ENCODE measurements at regions not wholly inside any gene's neighbourhood (a gene's known extent, or its start where the extent isn't known, plus 50 kb on each side); places are given as distances from the start of the nearest gene placed in this dataset.

- DNase-seq (ENCODE audit: low read depth in 2 of 3, low spot score in 1 of 3): no peak
These were observed 183.4 kb downstream of the ENGASE start for GRCh38 chr17:79258041-79258440.

- no peak for DNase-seq (ENCODE audit: low read depth in 2 of 3, low spot score in 1 of 3)
These were observed 181.4 kb downstream of the ENGASE start for GRCh38 chr17:79255926-79256585.

- DNase-seq (ENCODE audit: low read depth in 2 of 3, low spot score in 1 of 3): no peak
These were observed 180.8 kb downstream of the ENGASE start for GRCh38 chr17:79255456-79255855.

GRCh38 chr17:79255046-79255445 is 180.4 kb downstream of the ENGASE start:
- no peak for DNase-seq (ENCODE audit: low read depth in 2 of 3, low spot score in 1 of 3)

GRCh38 chr17:79252886-79253285 is 178.3 kb downstream of the ENGASE start:
- no peak for DNase-seq (ENCODE audit: low read depth in 2 of 3, low spot score in 1 of 3)

GRCh38 chr17:79251824-79252223 is 177.2 kb downstream of the ENGASE start:
- DNase-seq (ENCODE audit: low read depth in 2 of 3, low spot score in 1 of 3): no peak

GRCh38 chr17:79249929-79250521 is 175.4 kb downstream of the ENGASE start:
- no peak for DNase-seq (ENCODE audit: low read depth in 2 of 3, low spot score in 1 of 3)

GRCh38 chr17:79248843-79249493 is 174.3 kb downstream of the ENGASE start:
- no peak for DNase-seq (ENCODE audit: low read depth in 2 of 3, low spot score in 1 of 3)

- DNase-seq (ENCODE audit: low read depth in 2 of 3, low spot score in 1 of 3): no peak
These were observed 171.9 kb downstream of the ENGASE start for GRCh38 chr17:79246225-79247190.

GRCh38 chr17:79244665-79245064 is 170.0 kb downstream of the ENGASE start:
- no peak for DNase-seq (ENCODE audit: low read depth in 2 of 3, low spot score in 1 of 3)

GRCh38 chr17:79243996-79244395 is 169.4 kb downstream of the ENGASE start:
- no peak for DNase-seq (ENCODE audit: low read depth in 2 of 3, low spot score in 1 of 3)

GRCh38 chr17:79243603-79243990 is 169.0 kb downstream of the ENGASE start:
- no peak for DNase-seq (ENCODE audit: low read depth in 2 of 3, low spot score in 1 of 3)

GRCh38 chr17:79242873-79243602 is 168.4 kb downstream of the ENGASE start:
- DNase-seq (ENCODE audit: low read depth in 2 of 3, low spot score in 1 of 3): no peak

GRCh38 chr17:79242393-79242792 is 167.8 kb downstream of the ENGASE start:
- no peak for DNase-seq (ENCODE audit: low read depth in 2 of 3, low spot score in 1 of 3)

- no peak for DNase-seq (ENCODE audit: low read depth in 2 of 3, low spot score in 1 of 3)
These were observed 167.0 kb downstream of the ENGASE start for GRCh38 chr17:79241616-79242015.

GRCh38 chr17:79239205-79239604 is 164.6 kb downstream of the ENGASE start:
- no peak for DNase-seq (ENCODE audit: low read depth in 2 of 3, low spot score in 1 of 3)

GRCh38 chr17:79237448-79238053 is 162.9 kb downstream of the ENGASE start:
- DNase-seq (ENCODE audit: low read depth in 2 of 3, low spot score in 1 of 3): no peak

GRCh38 chr17:79235808-79236207 is 161.2 kb downstream of the ENGASE start:
- DNase-seq (ENCODE audit: low read depth in 2 of 3, low spot score in 1 of 3): no peak

- no peak for DNase-seq (ENCODE audit: low read depth in 2 of 3, low spot score in 1 of 3)
These were observed 159.4 kb downstream of the ENGASE start for GRCh38 chr17:79233916-79234551.

- DNase-seq (ENCODE audit: low read depth in 2 of 3, low spot score in 1 of 3): no peak
These were observed 158.3 kb downstream of the ENGASE start for GRCh38 chr17:79232957-79233356.

Data from stimulated activated CD4-positive, alpha-beta T cell treated with anti-CD3 and anti-CD28 coated beads, Interleukin-12 subunit alpha, Interleukin-12 subunit beta, amount 100 ng/mL, for 48 hours (primary cell).